ENCODE measurements at regions not wholly inside any gene's neighbourhood (a gene's known extent, or its start where the extent isn't known, plus 50 kb on each side); places are given as distances from the start of the nearest gene placed in this dataset.
"Not testable (repeated sequence)": the region's sequence is repeated elsewhere in the genome, so short reads cannot be mapped to it uniquely, and the experiment has no call there.

- not testable (repeated sequence) for DNase-seq
These were observed 125.2 kb upstream of the PLGLB2 start for GRCh38 chr2:87622720-87623119.

DNA sequence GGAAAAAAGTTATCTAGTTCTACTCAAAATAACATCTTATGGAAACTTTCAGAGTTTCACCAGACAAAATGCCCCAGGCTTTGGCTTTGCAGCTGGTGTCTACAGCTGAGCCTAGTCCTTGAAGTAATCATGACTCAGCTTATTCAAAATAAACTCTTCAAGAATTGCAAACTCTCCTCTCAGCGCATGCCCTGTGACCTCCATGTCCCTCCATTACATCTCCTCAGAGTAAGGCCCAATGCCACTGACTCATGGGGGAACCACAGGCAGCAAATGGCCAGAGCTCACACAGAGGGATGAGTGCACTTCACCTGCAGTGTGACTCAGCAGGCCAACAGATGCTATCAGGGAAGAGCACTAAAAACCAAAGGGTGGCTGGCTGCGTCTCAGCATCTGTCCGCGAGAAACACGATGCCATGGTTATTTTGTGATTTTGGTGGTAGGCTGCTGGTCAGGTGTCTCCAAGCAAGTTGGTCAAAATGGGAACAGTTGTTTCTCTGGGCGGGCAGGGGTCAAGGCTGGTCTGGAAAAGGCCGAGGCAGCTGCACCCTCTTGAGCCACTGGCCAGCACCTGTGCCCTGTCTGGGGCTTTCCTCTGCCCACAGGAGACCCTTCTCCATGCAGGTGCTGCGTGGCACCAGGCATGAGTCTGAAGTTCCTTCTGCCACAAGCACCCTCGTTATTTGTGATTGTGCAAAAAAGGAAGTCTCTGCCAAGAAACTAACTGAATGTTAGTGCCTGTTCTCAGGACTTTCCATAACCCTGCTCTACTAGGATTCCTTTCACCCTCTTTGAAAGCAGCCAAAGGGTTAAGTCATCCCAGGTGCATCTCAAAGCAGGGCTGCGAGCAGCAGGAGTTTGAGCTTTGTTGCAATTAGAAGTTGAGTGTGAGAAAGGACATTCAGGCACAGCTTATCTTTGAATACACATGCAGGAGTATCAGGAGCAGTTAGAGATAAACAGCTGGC, 118.1 kb upstream of the PLGLB2 start:
- DNase-seq = peak; percentile 6 to 47 (median 32)

DNA sequence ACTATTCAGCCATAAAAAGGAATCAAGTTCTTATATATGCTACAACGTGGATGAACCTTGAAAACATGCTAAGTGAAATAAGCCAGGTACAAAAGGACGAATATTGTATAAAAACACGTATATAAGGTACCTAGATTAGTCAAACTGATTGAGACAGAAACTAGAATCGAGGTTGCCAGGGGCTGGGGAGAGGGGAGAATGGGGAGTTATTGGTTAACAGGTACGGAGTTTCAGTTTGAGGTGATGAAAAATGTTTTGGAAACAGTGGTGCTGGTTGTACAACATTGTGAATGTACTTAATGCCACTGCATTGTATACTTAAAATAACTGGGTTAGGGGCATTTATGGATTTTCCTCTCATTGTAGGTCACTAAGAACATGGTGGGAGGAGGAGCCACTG, 117.0 kb upstream of the PLGLB2 start:
- not testable (repeated sequence) for DNase-seq

DNA sequence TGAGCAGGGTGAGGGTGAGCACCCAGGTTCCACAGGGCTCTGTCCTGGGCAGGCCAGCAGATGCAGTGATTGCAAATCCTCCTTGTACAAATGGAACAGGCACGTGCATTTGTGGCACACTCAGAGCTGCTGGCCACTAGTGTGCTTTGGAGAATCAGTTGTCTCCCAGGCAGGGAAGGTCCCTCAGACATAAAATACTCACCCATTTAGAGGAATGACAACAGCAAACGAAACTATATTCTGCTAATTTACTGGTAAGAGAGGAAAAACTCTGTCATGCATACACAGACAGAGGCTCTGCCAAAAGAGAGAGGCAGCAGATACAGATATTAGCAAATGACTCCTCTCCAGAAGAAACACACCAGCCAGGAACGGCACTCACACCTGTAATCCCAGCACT, 116.5 kb upstream of the PLGLB2 start:
- DNase-seq = not testable (repeated sequence)

DNA sequence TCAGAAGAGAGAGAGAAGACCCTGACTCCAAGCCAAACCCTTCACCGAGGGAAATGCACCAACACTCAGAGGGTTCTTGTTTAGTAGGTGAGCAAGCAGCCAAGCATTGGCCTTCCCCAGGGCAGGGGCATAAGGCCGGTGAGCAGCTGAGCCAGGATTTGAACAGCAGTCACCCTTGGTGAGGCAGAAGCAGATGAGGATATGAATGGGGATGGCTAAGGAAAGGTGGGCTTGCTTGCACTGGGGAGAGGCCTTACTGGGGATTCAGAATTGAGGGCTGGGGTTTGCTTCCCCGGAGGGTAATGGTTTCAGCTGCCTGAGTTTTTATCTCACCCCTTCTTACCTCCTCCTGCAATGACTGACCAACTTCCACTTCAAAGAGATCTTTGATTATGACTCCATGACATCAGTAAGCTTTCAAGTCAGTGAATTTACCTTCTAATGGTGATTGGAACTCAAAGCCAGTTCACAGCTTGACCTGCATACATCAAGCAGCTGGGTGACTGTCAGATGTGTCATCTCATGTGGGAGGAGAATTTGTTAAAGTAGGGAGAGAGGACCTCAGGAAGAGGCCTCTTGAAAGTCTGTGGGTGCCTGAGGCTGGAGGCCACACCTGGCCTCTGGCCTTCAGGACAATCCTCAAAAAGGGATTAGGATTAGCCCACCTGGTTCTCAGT, 114.5 kb upstream of the PLGLB2 start:
- DNase-seq = not testable (repeated sequence)

GRCh38 chr2:87634106-87634505, 113.8 kb upstream of the PLGLB2 start:
- DNase-seq = not testable (repeated sequence)

GRCh38 chr2:87634971-87635650, 112.8 kb upstream of the PLGLB2 start:
- not testable (repeated sequence) for DNase-seq

DNA sequence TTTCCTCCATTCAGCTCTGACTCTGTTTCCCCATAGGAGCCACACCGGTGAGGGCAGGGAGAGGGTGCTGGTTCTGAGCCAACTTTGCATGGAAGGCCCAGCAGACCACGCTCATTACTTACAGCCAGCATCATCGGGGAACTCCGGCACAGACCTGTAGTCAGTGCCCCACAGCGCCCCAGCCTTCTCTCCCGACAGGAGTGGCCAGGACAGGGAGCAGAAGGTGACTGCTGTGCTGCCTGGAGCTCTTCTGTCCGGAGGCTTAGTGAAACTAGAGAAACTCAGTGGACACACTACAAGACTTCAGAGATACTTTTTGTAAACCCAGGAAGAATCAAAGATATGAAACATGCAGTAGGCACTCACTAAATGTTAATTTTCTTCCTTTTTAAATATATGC, 111.6 kb upstream of the PLGLB2 start:
- not testable (repeated sequence) for DNase-seq

GRCh38 chr2:87636735-87637134, 111.2 kb upstream of the PLGLB2 start:
- DNase-seq = not testable (repeated sequence)

GRCh38 chr2:87637249-87637990, 110.5 kb upstream of the PLGLB2 start:
- DNase-seq = not testable (repeated sequence)

DNA sequence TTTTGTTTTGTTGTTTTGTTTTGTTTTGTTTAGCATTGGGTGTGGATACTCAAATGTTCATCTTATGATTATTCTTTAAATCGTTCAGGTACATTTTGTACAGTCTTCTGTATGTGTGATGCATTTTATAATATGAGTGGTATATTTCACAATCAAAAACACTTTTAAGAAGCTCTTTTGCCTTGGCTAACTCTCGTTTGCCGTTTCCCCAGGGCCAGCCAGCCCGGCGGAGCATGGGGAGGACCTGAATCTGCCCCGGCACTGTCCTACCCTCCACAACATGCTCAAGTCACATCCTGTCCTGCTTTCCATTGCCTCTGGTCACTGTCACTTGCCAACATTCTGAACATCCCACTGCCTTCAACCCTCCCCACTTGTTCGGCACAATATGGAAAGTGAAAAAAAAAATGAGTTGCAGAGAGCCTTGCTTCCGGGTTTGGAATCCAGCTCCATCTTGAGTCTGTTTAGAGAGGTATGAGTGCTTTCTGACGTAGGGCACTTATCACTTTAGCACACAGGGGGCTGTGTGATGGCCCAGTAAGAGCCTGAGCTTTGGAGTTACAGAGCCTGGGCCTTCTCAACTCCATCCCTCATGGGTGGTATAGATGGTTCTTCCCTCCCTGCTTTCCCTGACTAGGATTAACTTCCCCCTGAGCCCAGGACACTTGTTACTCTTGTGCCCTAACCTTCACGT, 109.6 kb upstream of the PLGLB2 start:
- DNase-seq = not testable (repeated sequence)

GRCh38 chr2:87638872-87639271, 109.0 kb upstream of the PLGLB2 start:
- DNase-seq = not testable (repeated sequence)

DNA sequence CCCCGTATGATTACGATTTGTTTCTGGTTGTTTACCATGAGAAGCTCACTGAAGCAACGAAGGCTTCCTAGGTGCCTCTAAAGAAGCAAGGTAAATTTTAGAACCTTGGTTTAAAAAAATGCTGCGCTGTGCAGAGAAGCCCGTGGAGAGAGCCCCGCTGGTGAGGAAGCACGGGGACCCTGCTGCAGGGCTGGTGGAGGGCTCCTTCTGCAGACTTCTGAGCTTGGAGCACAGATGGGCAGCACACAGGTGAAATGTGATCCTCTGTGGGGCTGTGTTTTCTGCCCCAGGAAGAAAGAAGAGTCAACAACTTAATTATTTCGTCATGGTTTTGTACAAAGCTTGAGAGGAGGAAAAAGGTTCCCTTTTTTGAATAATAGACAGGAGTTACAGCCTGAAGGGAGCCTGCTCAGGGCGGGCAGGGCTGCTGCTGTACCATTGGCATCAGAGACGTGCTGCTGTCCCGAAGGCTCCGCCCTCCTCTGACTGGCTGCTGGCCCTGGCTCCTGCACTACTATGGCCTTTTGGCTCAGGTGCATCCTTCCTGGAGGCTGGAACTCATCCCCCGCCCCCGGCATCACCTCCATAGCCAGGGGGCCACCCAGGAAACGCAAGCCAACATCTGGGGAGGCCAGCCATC, 108.0 kb upstream of the PLGLB2 start:
- DNase-seq = not testable (repeated sequence)

- DNase-seq = not testable (repeated sequence)
These were observed 106.8 kb upstream of the PLGLB2 start for GRCh38 chr2:87640961-87641563.

- not testable (repeated sequence) for DNase-seq
These were observed 104.7 kb upstream of the PLGLB2 start for GRCh38 chr2:87643165-87643564.

GRCh38 chr2:87647737-87648498, 100.0 kb upstream of the PLGLB2 start:
- DNase-seq = not testable (repeated sequence)

DNA sequence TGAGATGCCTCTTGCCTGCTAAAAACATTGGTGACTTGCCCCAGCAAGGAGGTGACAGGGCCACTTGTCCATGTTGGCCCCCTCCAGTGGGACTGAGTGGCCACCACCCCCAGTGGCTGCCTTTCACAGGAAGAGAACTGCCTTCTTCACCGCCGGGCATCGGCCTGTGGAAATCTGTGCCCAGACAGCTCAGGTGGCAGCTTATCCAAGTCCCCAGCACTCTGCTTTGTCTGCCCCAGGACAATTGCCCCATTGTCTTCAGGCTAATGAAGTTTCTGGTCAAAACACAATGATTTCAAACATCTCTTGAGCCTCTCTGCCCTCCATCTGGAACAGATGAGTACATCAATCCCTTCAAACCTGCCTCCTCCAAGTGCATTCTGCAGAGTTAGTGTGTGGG, 99.1 kb upstream of the PLGLB2 start:
- not testable (repeated sequence) for DNase-seq

GRCh38 chr2:87649871-87650270, 98.0 kb upstream of the PLGLB2 start:
- DNase-seq = not testable (repeated sequence)

- not testable (repeated sequence) for DNase-seq
These were observed 97.0 kb upstream of the PLGLB2 start for GRCh38 chr2:87650837-87651236.

- not testable (repeated sequence) for DNase-seq
These were observed 96.3 kb upstream of the PLGLB2 start for GRCh38 chr2:87651589-87651988.
